ENCODE measurements at regions not wholly inside any gene's neighbourhood (a gene's known extent, or its start where the extent isn't known, plus 50 kb on each side); places are given as distances from the start of the nearest gene placed in this dataset.

DNA sequence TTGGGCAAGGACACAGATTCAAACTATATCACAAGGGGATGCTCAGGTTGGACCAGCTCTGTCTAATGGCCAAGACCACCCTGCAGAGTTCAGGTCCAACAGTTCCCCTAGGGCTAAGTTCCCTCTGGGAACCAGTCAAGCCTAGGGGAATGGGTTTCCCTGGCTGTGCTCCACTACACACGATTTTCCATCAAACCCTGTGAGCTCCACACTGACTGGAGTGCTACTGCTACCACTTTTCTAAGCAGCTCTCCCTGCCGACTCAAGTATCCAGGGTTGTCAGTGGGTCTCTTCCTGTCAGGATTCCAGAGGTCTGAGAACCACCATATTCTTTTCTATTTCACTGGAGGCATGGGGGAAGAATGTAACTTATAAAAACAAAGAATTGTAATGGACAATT lies 280.4 kb upstream of the COL3A1 start:
- no peak for TF ChIP-seq ZNF776 (CRISPR knock-in tag; IDR thresholded peaks at IDR 0.05)
- TF ChIP-seq, protein P1, sequence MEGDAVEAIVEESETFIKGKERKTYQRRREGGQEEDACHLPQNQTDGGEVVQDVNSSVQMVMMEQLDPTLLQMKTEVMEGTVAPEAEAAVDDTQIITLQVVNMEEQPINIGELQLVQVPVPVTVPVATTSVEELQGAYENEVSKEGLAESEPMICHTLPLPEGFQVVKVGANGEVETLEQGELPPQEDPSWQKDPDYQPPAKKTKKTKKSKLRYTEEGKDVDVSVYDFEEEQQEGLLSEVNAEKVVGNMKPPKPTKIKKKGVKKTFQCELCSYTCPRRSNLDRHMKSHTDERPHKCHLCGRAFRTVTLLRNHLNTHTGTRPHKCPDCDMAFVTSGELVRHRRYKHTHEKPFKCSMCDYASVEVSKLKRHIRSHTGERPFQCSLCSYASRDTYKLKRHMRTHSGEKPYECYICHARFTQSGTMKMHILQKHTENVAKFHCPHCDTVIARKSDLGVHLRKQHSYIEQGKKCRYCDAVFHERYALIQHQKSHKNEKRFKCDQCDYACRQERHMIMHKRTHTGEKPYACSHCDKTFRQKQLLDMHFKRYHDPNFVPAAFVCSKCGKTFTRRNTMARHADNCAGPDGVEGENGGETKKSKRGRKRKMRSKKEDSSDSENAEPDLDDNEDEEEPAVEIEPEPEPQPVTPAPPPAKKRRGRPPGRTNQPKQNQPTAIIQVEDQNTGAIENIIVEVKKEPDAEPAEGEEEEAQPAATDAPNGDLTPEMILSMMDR (CRISPR knock-in tag; IDR thresholded peaks at IDR 0.05): no peak
